Cardiac fibroblast (primary cell): ENCODE measurements at regions not wholly inside any gene's neighbourhood (a gene's known extent, or its start where the extent isn't known, plus 50 kb on each side); places are given as distances from the start of the nearest gene placed in this dataset.

Experiments used
- DNase-seq, 2 donors: peaks; one replicate each; pipeline versions ENCODE4 v3.0.0 to v3.0.0-alpha.2; 2010; ENCODE audit warnings: low read depth in 2 of 2
- H3K4me3 ChIP-seq, 2 donors: replicated peaks in 1 of 2; 1 replicate in 1 of 2; 2 replicates in 1 of 2; pipeline ENCODE4 v1.5.1; 2011; ENCODE audit warnings: low read depth in 2 of 2, low read length in 2 of 2, mild to moderate bottlenecking in 2 of 2, moderate library complexity in 1 of 2
- TF ChIP-seq, protein P1 (sequence below): IDR thresholded peaks from one replicate; pipeline ENCODE4 v1.5.1; 2011; ENCODE audit warnings: low read depth, mild to moderate bottlenecking, low read length, inconsistent platforms

DNA sequence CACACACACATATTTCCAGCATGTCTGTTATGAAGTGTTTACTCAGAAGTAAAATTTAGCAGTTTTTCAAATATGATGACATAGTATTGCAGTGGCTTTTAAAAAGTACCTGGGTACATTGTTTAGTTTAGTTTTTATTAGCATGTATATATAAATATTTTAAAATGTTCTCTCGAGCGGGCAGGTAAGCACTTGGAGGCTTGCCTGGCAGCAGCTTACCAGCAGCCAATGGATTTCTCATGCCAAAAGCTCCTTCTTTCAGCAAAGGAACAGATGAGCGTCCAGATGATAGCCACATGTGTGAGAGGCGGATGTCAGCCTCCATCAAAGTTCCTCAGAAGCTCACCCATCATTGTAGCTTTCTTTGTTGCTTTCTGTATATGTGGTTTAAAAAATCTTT is 57.2 kb upstream of the LRIG3 start:
- H3K4me3 ChIP-seq, result no peak overlapping the region
- DNase-seq, result no peak
- TF ChIP-seq, protein P1, sequence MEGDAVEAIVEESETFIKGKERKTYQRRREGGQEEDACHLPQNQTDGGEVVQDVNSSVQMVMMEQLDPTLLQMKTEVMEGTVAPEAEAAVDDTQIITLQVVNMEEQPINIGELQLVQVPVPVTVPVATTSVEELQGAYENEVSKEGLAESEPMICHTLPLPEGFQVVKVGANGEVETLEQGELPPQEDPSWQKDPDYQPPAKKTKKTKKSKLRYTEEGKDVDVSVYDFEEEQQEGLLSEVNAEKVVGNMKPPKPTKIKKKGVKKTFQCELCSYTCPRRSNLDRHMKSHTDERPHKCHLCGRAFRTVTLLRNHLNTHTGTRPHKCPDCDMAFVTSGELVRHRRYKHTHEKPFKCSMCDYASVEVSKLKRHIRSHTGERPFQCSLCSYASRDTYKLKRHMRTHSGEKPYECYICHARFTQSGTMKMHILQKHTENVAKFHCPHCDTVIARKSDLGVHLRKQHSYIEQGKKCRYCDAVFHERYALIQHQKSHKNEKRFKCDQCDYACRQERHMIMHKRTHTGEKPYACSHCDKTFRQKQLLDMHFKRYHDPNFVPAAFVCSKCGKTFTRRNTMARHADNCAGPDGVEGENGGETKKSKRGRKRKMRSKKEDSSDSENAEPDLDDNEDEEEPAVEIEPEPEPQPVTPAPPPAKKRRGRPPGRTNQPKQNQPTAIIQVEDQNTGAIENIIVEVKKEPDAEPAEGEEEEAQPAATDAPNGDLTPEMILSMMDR, result no peak

DNA sequence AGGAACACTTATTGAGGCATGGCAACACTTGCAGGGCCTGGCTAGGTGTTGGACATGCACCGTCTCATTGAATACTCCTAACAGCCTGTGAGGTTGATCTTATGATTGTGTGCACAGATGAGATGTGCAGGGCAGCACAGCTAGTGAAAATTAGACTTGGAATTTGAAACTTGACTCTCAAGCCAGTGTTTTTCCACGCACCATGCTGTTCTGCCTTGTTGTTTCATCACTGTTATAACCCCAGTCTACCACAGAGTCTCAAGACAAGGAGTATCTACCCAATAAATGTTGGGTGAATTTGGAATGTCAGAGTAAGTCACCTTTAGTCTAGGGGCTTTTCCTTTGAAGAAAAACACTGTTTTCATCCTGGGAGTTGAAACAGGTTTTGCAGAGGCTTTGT is 55.8 kb upstream of the LRIG3 start:
- no peak for DNase-seq
- TF ChIP-seq, protein P1, result no peak
- no peak overlapping the region for H3K4me3 ChIP-seq
